ENCODE measurements at regions not wholly inside any gene's neighbourhood (a gene's known extent, or its start where the extent isn't known, plus 50 kb on each side); places are given as distances from the start of the nearest gene placed in this dataset.
"Not testable (repeated sequence)": the region's sequence is repeated elsewhere in the genome, so short reads cannot be mapped to it uniquely, and the experiment has no call there.

GRCh38 chr18:75981102-75981501, 513.9 kb downstream of the ZNF516 start:
- Mint-ChIP-seq H3K4me1 (ENCODE audit: low read depth) (no peaks in the 10 kb centered on the region), H3K27me3 (ENCODE audit: low read depth) (peaks cover 3% of the 10 kb centered on the region), H3K9me3 (ENCODE audit: low read depth) (peaks cover 21% of the 10 kb centered on the region), H3K36me3 (ENCODE audit: low read depth) (no peaks in the 10 kb centered on the region), H3K27ac (ENCODE audit: unreplicated experiment) (no peak overlapping the region), H3K4me3 (ENCODE audit: unreplicated experiment) (no peak overlapping the region)
- DNase-seq (ENCODE audit: low spot score): no peak
- TF ChIP-seq, protein P1, sequence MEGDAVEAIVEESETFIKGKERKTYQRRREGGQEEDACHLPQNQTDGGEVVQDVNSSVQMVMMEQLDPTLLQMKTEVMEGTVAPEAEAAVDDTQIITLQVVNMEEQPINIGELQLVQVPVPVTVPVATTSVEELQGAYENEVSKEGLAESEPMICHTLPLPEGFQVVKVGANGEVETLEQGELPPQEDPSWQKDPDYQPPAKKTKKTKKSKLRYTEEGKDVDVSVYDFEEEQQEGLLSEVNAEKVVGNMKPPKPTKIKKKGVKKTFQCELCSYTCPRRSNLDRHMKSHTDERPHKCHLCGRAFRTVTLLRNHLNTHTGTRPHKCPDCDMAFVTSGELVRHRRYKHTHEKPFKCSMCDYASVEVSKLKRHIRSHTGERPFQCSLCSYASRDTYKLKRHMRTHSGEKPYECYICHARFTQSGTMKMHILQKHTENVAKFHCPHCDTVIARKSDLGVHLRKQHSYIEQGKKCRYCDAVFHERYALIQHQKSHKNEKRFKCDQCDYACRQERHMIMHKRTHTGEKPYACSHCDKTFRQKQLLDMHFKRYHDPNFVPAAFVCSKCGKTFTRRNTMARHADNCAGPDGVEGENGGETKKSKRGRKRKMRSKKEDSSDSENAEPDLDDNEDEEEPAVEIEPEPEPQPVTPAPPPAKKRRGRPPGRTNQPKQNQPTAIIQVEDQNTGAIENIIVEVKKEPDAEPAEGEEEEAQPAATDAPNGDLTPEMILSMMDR (IDR thresholded peaks at IDR 0.05): no peak

GRCh38 chr18:75977081-75977480, 518.0 kb downstream of the ZNF516 start:
- Mint-ChIP-seq H3K27ac (ENCODE audit: unreplicated experiment) (no peak overlapping the region), H3K36me3 (ENCODE audit: low read depth) (no peaks in the 10 kb centered on the region), H3K9me3 (ENCODE audit: low read depth) (peaks cover 3% of the 10 kb centered on the region), H3K4me3 (ENCODE audit: unreplicated experiment) (no peak overlapping the region), H3K4me1 (ENCODE audit: low read depth) (no peaks in the 10 kb centered on the region), H3K27me3 (ENCODE audit: low read depth) (peaks cover 3% of the 10 kb centered on the region)
- no peak for DNase-seq (ENCODE audit: low spot score)
- TF ChIP-seq, protein P1 (IDR thresholded peaks at IDR 0.05): no peak

GRCh38 chr18:75970212-75970611, 524.8 kb downstream of the ZNF516 start:
- Mint-ChIP-seq H3K4me3 (ENCODE audit: unreplicated experiment) (no peak overlapping the region), H3K9me3 (ENCODE audit: low read depth) (no peaks in the 10 kb centered on the region), H3K36me3 (ENCODE audit: low read depth) (no peaks in the 10 kb centered on the region), H3K4me1 (ENCODE audit: low read depth) (no peaks in the 10 kb centered on the region), H3K27me3 (ENCODE audit: low read depth) (no peaks in the 10 kb centered on the region), H3K27ac (ENCODE audit: unreplicated experiment) (no peak overlapping the region)
- TF ChIP-seq, protein P1 (IDR thresholded peaks at IDR 0.05): no peak
- no peak for DNase-seq (ENCODE audit: low spot score)

DNA sequence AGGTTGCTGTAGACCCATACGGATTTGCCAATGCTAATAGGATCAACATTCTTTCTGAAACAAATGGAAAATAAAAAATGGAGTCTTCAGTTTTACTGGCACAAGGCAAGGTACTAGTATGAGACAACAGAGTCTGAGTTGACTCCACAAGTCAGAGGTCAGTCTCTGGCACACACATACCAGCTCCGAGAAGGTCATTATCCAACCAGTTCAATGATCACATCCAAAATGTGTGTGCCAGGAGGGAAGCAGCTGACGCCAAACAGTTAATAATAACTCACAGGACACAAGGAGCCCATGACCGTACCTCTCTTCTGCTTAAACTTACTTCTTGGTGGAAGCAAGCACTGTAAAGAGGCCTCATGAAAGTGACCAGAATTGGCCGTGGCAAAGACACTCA, 528.6 kb downstream of the ZNF516 start:
- Mint-ChIP-seq H3K27me3 (ENCODE audit: low read depth) (no peaks in the 10 kb centered on the region), H3K4me1 (ENCODE audit: low read depth) (no peaks in the 10 kb centered on the region), H3K36me3 (ENCODE audit: low read depth) (no peaks in the 10 kb centered on the region), H3K9me3 (ENCODE audit: low read depth) (no peaks in the 10 kb centered on the region), H3K27ac (ENCODE audit: unreplicated experiment) (no peak overlapping the region), H3K4me3 (ENCODE audit: unreplicated experiment) (no peak overlapping the region)
- DNase-seq (ENCODE audit: low spot score): no peak
- TF ChIP-seq, protein P1 (IDR thresholded peaks at IDR 0.05): no peak

GRCh38 chr18:75962036-75962572, 532.9 kb downstream of the ZNF516 start:
- Mint-ChIP-seq H3K27ac (ENCODE audit: unreplicated experiment) (no peak overlapping the region), H3K36me3 (ENCODE audit: low read depth) (no peaks in the 10 kb centered on the region), H3K9me3 (ENCODE audit: low read depth) (peaks cover 5% of the 10 kb centered on the region), H3K4me1 (ENCODE audit: low read depth) (no peaks in the 10 kb centered on the region), H3K27me3 (ENCODE audit: low read depth) (no peaks in the 10 kb centered on the region), H3K4me3 (ENCODE audit: unreplicated experiment) (no peak overlapping the region)
- TF ChIP-seq, protein P1 (IDR thresholded peaks at IDR 0.05): no peak
- no peak for DNase-seq (ENCODE audit: low spot score)

DNA sequence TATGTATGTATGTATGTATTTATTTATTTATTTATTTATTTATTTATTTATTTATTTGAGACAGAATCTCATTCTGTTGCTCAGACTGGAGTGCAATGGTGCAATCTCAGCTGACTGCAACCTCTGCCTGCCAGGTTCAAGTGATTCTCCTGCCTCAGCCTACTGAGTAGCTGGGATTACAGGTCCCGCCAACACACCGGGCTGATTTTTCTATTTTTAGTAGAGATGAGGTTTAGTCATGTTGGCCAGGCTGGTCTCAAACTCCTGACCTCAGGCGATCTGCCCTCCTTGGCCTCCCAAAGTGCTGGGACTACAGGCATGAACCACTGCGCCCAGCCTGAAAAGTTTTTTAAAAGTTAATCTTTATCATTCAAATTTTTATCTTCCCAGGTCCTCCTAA, 532.9 kb upstream of the SMIM21 start:
- not testable (repeated sequence) for H3K4me1 Mint-ChIP-seq (ENCODE audit: low read depth); DNase-seq (ENCODE audit: low spot score); H3K27me3 Mint-ChIP-seq (ENCODE audit: low read depth); H3K36me3 Mint-ChIP-seq (ENCODE audit: low read depth); H3K9me3 Mint-ChIP-seq (ENCODE audit: low read depth); H3K4me3 Mint-ChIP-seq (ENCODE audit: unreplicated experiment); H3K27ac Mint-ChIP-seq (ENCODE audit: unreplicated experiment)
